ENCODE measurements at regions not wholly inside any gene's neighbourhood (a gene's known extent, or its start where the extent isn't known, plus 50 kb on each side); places are given as distances from the start of the nearest gene placed in this dataset.

- no peaks in the 10 kb centered on the region for H3K27me3 ChIP-seq (ENCODE audit: control insufficient read depth in 2 of 2, insufficient read depth in 2 of 2, low read length in 2 of 2)
- CTCF ChIA-PET, result no interaction called here
- H3K27ac ChIP-seq (ENCODE audit: insufficient read depth, low read depth, low read length), result no peak overlapping the region
- no peak overlapping the region for H2AFZ ChIP-seq (ENCODE audit: low read depth, low read length)
- no peak overlapping the region for H3K9ac ChIP-seq (replicated peaks; ENCODE audit: extremely low read depth, insufficient read depth, low read length)
- dilution Hi-C loops (cut with MboI; ENCODE audit: extremely low pct_ligation_motif_present, low sequenced_read_pairs) (no loop called here), intact Hi-C loops (cut with micrococcal nuclease) (no loop called here)
- no peak for DNase-seq (ENCODE audit: low read depth, low spot score)
- no peaks in the 10 kb centered on the region for H3K4me1 ChIP-seq (ENCODE audit: control insufficient read depth, extremely low read depth, insufficient read depth, low read length)
- no peaks in the 10 kb centered on the region for H3K79me2 ChIP-seq (ENCODE audit: control insufficient read depth, insufficient read depth, low read length)
- no peaks in the 10 kb centered on the region for H4K20me1 ChIP-seq (replicated peaks; ENCODE audit: control insufficient read depth, extremely low read depth, insufficient read depth, low read length)
- no TSS peak for BruUV-seq (replicated peaks)
- TF ChIP-seq MAX (IDR thresholded peaks at IDR 0.05; ENCODE audit: insufficient read depth, insufficient read length) (no peak), JUN (IDR thresholded peaks at IDR 0.05; ENCODE audit: borderline replicate concordance, insufficient read depth, insufficient read length, low read depth) (no peak), POLR2A (IDR thresholded peaks at IDR 0.05; ENCODE audit: low read depth, low read length) (no peak), FOS (IDR thresholded peaks at IDR 0.05; ENCODE audit: borderline replicate concordance, insufficient read depth, low read length) (no peak), GATA2 (IDR thresholded peaks at IDR 0.05; ENCODE audit: insufficient read depth, insufficient read length, low read depth, low read length) (no peak), EZH2 (IDR thresholded peaks at IDR 0.05; ENCODE audit: borderline replicate concordance, low read depth, low read length, severe bottlenecking) (no peak), CTCF (IDR thresholded peaks at IDR 0.05; ENCODE audit: extremely low read depth in 1 of 2, insufficient read depth in 1 of 2, low read depth in 1 of 2, low read length in 2 of 2) (no peak), MYC (IDR thresholded peaks at IDR 0.05; ENCODE audit: low read depth, low read length) (no peak), POLR2AphosphoS5 (IDR thresholded peaks at IDR 0.05; ENCODE audit: insufficient read depth, low read depth, low read length) (no peak)
- POLR2A ChIA-PET, result no interaction called here
- H3K9me1 ChIP-seq (replicated peaks; ENCODE audit: control insufficient read depth, extremely low read depth, insufficient read depth, low read length), result no peaks in the 10 kb centered on the region
- no peaks in the 10 kb centered on the region for H3K9me3 ChIP-seq (replicated peaks; ENCODE audit: control insufficient read depth, insufficient read depth, low read length)
- no peak for FAIRE-seq
- H3K36me3 ChIP-seq (ENCODE audit: control insufficient read depth in 2 of 2, extremely low read depth in 1 of 2, insufficient read depth in 2 of 2, low read length in 2 of 2), result no peaks in the 10 kb centered on the region
- no peak overlapping the region for H3K4me2 ChIP-seq (ENCODE audit: insufficient read depth, low read length)
- no peak overlapping the region for H3K4me3 ChIP-seq (replicated peaks in 1 of 3; ENCODE audit: insufficient read depth in 1 of 3, low read depth in 1 of 3, low read length in 3 of 3)
Measured at GRCh38 chr12:102757154-102757881, 159.7 kb downstream of the PAH start.

Data from endothelial cell of umbilical vein (primary cell).